DOHH2 (cell line): ENCODE measurements at regions not wholly inside any gene's neighbourhood (a gene's known extent, or its start where the extent isn't known, plus 50 kb on each side); places are given as distances from the start of the nearest gene placed in this dataset.

ENCODE experiments used
- H3F3A ChIP-seq: fragments of 200-600 bp; sonication (generic), shearing (Covaris generic); 2 replicates; pipeline ENCODE4 v1.6.0; 2016; ENCODE audit warnings: antibody characterized with exemption, mild to moderate bottlenecking; ENCODE audit not compliant: control insufficient read depth, insufficient read depth
- H3K27ac ChIP-seq: fragments of 200-600 bp; sonication (generic); 2 replicates; pipeline ENCODE4 v1.5.1; 2014; ENCODE audit warnings: low read depth, mild to moderate bottlenecking, low read length, moderate library complexity
- H3K27me3 ChIP-seq: fragments of 200-600 bp; sonication (generic); 2 replicates; pipeline ENCODE4 v1.6.1; 2014; ENCODE audit warnings: mild to moderate bottlenecking, low read length, mixed read lengths; ENCODE audit not compliant: control insufficient read depth
- H3K36me3 ChIP-seq: fragments of 200-600 bp; sonication (generic); 2 replicates; pipeline ENCODE4 v1.6.1; 2014; ENCODE audit warnings: mild to moderate bottlenecking, low read length, moderate library complexity, mixed read lengths; ENCODE audit not compliant: control insufficient read depth
- H3K4me1 ChIP-seq: fragments of 200-600 bp; sonication (generic); 2 replicates; pipeline ENCODE4 v1.6.1; 2014; ENCODE audit warnings: mild to moderate bottlenecking, low read length, mixed read lengths; ENCODE audit not compliant: control insufficient read depth
- H3K4me2 ChIP-seq: fragments of 200-600 bp; sonication (generic); 2 replicates; pipeline ENCODE4 v1.6.0; 2014; ENCODE audit warnings: mild to moderate bottlenecking, low read length, moderate library complexity
- H3K4me3 ChIP-seq: fragments of 200-600 bp; sonication (generic); 2 replicates; pipeline ENCODE4 v1.5.1; 2014; ENCODE audit warnings: mild to moderate bottlenecking, low read length, mixed read lengths
- H3K79me2 ChIP-seq: fragments of 200-600 bp; sonication (generic); 2 replicates; pipeline ENCODE4 v1.6.1; 2014; ENCODE audit warnings: mild to moderate bottlenecking, low read length, mixed read lengths; ENCODE audit not compliant: control insufficient read depth
- H3K9me2 ChIP-seq: fragments of 200-600 bp; sonication (generic); replicated peaks from 2 replicates; pipeline ENCODE4 v1.6.1; 2014; ENCODE audit warnings: mild to moderate bottlenecking, low read length, mixed read lengths; ENCODE audit not compliant: control insufficient read depth
- H3K9me3 ChIP-seq: fragments of 200-600 bp; sonication (generic); 2 replicates; pipeline ENCODE4 v1.6.1; 2014; ENCODE audit warnings: antibody characterized with exemption, low read length, mixed read lengths; ENCODE audit not compliant: control insufficient read depth, insufficient read depth
- H4K20me1 ChIP-seq: fragments of 200-600 bp; sonication (generic); 2 replicates; pipeline ENCODE4 v1.6.0; 2014; ENCODE audit warnings: low read depth, mild to moderate bottlenecking, antibody characterized with exemption, low read length, moderate library complexity; ENCODE audit not compliant: control insufficient read depth, insufficient read depth
- CTCF ChIP-seq: fragments of 200-600 bp; sonication (generic); IDR thresholded peaks from one replicate; pipeline ENCODE4 v1.5.1; 2014; ENCODE audit warnings: antibody characterized with exemption, mild to moderate bottlenecking, low read depth, low read length; ENCODE audit not compliant: poor library complexity, severe bottlenecking
- EZH2phosphoT487 ChIP-seq: fragments of 200-600 bp; sonication (generic); IDR thresholded peaks from 2 replicates; pipeline ENCODE4 v1.6.1; 2017; ENCODE audit warnings: borderline replicate concordance, mild to moderate bottlenecking, antibody characterized with exemption, low read length, moderate library complexity, mixed read lengths

- Histone ChIP-seq H4K20me1 (no peaks in the 10 kb centered on the region), H3K9me3 (no peaks in the 10 kb centered on the region), H3K36me3 (no peaks in the 10 kb centered on the region), H3K4me2 (no peak overlapping the region), H3K27me3 (no peaks in the 10 kb centered on the region), H3K79me2 (no peaks in the 10 kb centered on the region), H3K27ac (no peak overlapping the region), H3F3A (no peaks in the 10 kb centered on the region), H3K4me3 (no peak overlapping the region), H3K4me1 (no peaks in the 10 kb centered on the region), H3K9me2 (no peaks in the 10 kb centered on the region)
- TF ChIP-seq CTCF = no peak
- no peak for TF ChIP-seq EZH2phosphoT487
Measured at GRCh38 chr13:34458756-34459715, 483.0 kb upstream of the NBEA start.

- no peaks in the 10 kb centered on the region for H4K20me1 ChIP-seq
- TF ChIP-seq CTCF = no peak
- TF ChIP-seq EZH2phosphoT487 = no peak
- H3K9me3 ChIP-seq = no peaks in the 10 kb centered on the region
- H3K4me2 ChIP-seq = no peak overlapping the region
- no peaks in the 10 kb centered on the region for H3K79me2 ChIP-seq
- no peaks in the 10 kb centered on the region for H3K27me3 ChIP-seq
- no peaks in the 10 kb centered on the region for H3K36me3 ChIP-seq
- H3F3A ChIP-seq = no peaks in the 10 kb centered on the region
- H3K9me2 ChIP-seq = no peaks in the 10 kb centered on the region
- H3K27ac ChIP-seq = no peak overlapping the region
- H3K4me3 ChIP-seq = no peak overlapping the region
- no peaks in the 10 kb centered on the region for H3K4me1 ChIP-seq
Measured at GRCh38 chr13:34459856-34460255, 482.2 kb upstream of the NBEA start.

- H3K4me1 ChIP-seq = no peaks in the 10 kb centered on the region
- no peaks in the 10 kb centered on the region for H3K79me2 ChIP-seq
- H3K27me3 ChIP-seq = no peaks in the 10 kb centered on the region
- TF ChIP-seq EZH2phosphoT487 (no peak), CTCF (no peak)
- H3F3A ChIP-seq = no peaks in the 10 kb centered on the region
- no peak overlapping the region for H3K4me3 ChIP-seq
- no peaks in the 10 kb centered on the region for H3K9me3 ChIP-seq
- H3K27ac ChIP-seq = no peak overlapping the region
- no peaks in the 10 kb centered on the region for H4K20me1 ChIP-seq
- H3K36me3 ChIP-seq = no peaks in the 10 kb centered on the region
- no peaks in the 10 kb centered on the region for H3K9me2 ChIP-seq
- no peak overlapping the region for H3K4me2 ChIP-seq
Measured at GRCh38 chr13:34462843-34463242, 479.2 kb upstream of the NBEA start.
